ENCODE measurements at regions not wholly inside any gene's neighbourhood (a gene's known extent, or its start where the extent isn't known, plus 50 kb on each side); places are given as distances from the start of the nearest gene placed in this dataset.

DNA sequence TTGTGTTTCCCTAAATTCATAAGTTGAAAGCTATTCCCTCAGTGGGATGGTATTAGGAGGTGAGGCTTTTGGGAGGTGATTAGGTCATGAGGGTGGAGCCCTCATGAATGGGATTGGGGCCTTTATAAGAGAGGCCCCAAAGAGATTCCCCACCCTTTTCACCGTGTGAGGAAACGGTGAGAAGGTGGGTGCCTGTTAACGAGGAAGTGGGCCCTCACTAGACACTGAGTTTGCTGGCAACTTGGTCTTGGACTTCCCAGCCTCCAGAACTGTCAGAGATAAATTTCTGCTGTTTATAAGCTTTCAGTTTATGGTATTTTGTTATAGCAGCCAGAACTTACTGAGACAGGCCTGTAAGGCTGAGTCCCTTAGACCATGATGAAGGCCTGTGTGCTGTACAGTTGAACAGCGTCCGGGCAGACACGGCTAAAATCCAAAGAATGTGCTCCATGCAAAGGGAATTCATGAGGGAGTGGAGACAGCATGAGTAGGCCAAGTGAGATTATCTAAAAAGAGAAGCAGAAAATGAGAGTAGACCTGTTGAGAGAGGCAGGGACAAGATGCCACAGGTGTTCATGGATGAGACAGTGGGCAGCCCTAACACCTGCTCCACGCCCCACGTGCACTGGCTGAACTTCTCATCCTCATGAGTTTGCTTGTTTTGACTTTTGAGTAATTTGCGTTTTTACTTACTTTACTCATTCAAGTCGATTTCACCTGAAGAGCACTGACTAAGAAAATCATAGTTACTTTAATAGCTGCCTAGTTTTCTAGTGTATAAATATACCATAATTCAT lies 66.9 kb upstream of the SFMBT2 start:
- DNase-seq, result no peak

DNA sequence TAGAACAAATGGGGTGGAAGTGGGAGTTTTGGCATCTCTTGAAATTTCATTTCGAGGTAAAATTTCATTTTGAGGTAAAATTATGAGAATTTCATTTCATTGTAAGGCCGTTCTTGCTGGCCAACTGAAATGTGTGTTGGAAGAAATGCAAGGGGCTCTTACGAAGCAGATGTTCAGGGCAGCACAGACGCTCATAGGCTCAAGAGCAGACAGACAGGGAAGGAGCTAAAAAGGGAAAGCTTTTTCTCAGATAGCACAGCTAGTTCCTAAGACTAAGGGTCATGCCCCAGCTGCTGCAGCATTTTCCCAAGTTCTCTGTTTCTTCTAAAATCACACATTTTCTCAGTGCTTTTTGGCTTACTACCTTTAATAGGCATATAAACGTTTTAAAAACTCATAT lies 65.1 kb upstream of the SFMBT2 start:
- DNase-seq, result no peak

DNA sequence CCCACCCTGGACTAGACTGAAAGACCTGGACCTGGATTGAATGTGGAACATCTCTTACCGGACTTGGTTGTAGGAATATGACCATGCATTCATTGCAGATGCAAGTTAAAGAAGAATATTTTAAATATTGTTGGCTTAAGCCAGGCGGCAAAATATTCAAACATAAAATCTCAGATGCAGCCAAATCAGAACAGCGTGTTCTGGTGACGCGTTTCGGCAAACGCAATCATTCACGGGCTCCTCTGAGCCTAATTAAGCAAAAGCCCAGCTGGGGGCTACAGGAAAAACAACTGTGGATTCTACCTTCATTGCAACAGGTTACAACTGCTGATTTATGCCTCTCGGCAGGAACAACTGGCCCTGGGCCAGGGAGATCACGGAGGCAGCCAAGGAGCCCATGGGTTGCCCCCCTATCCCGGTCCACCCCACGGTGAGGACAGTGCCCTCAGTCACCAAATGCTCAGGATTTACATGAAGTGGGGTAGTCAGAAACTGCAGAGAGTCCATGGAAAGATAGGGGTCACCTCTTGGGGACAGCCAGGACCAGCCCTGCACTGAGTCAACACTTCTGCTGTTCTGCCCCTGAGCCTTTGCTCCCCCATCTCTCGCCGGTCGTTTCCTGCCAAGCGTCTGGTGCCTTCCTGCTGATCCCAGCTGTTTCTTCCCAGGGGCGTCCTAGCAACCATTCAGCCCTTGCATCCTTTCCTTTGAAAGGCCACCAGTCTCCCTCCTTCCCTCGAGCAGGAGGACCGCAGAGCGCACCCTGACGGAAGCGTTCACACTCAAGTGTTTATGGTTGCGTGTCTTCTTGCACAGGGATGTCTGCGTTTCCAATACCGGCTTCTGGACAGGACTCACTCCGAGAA lies 64.4 kb upstream of the SFMBT2 start:
- peak; percentile 33 for DNase-seq

DNA sequence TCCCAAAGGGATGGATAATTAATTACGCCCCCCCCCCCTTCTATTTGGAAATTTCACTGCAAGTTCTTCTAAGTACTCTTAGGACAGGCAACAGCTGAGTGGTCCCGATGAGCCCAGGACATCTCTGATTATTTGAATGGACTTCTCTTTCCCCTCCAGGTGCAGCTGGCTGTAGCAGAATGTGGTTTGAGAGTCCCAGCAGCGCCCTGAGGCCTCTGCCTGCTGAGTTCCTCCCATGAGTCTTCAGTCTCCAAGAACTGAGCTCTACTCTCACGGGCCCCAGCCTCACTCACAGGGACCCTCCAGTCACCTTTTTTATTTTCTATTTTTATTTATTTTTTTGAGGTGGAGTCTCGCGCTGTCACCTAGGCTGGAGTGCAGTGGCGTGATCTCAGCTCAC lies 63.6 kb upstream of the SFMBT2 start:
- DNase-seq, result no peak

DNA sequence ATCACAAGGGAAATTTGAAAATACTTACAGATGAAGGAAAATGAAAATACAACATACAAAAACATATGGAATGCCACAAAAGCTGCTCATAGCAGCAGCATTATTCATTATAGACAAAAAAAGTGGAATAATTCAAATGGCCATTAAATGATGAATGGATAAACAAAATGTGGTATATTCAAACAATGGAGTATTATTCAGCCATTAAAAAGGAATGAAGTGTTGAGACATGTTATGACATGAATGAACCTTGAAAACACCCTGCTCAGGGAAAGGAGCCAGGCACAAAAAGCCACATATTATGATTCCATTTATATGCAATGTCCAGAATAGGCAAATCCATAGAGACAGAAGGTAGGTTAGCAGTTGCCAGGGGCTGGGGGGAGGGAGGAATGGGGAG lies 62.6 kb upstream of the SFMBT2 start:
- no peak for DNase-seq

DNA sequence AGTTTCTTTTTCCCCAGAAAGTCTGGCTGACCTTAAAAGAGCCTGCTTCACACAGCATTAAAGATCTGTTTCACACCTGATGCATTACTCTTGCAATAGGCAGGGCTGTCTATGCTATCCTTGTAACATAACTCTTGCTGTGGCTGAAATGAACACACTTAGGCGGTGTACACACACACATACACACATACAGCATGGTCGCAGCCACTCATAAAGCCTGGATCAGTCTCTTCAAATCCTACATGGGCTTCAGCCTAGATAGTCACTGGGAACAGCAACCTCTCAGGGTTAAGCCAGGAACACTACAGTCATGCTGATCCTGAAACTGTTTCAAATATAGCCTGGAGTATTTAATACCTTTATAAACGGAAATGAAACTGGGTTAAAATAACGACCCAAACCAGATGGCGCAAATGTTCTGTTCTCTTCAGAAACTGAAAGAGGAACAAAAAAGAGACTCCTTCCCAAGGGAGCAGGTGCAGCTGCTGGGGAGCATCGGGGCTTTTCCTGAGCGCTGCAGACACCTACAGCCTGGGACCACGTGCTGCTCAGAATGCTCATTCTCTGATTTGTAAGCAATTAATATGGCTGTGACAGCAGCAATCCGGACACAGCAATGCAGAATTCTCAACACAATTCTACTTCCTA lies 61.0 kb upstream of the SFMBT2 start:
- no peak for DNase-seq

DNA sequence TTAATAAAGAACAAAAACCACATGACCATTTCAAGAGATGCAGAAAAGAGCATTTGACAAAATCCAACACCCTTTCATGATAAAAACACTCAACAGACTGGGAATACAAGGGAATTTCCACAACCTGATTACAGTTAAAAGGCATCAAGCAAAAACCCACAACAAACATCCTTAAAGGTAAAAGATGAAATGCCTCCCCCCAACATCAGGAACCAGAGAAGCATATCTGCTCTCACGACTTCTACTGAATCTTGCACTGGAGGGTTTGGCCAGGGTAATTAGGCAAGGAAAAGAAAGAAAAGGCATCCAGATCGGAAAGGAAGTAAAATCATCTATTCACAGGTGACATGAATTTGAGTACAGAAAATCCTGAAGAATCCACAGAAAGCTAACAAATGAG lies 59.5 kb upstream of the SFMBT2 start:
- no peak for DNase-seq

DNA sequence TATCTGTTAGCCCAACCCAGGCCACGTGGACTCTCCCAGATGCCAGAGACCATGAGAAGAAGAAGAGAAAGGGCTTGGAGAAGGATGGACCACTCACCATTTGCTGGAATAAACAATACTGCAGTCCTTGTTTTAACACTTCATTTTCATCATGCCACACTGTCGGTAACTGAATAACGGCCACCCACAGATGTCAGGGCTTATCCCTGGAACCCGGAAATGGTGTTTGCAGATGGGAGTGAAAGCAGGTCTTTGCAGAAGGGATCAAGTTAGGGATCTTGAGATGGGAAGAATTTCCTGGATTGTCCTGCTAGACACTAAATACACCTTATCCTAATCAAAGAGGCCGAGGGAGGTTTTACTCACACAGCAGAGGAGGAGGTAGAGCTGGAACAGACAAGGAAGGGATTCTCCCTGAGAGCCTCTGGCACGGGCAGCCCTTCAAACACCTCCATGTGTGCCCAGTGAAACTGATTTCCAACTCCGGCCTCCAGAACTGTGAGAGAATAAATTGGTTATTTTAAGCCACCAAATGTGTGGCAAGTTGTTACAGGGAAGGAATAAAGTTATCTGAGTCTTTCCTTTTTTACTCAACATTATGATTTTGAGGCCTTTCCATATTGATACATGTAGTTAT lies 56.3 kb upstream of the SFMBT2 start:
- no peak for DNase-seq

DNA sequence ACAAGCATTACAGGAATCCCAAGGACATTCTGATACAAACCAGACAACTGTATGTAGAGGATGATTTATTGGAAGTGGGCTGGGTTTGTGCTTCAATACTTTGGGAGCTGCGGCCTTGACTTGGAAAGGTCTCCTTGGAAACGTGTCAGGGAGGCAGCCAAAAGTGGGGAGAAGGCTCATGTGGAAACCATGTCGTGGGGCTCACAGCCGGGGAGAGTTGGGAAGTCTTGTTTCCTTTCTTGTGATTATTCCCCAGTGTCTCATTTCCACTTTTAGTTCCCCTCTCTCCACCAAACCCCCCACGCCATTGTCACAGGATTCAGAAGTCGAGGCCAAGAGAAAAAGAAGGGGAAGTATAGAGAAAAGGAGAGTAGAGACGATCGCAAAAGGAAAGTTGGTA lies 53.9 kb upstream of the SFMBT2 start:
- no peak for DNase-seq
